Endothelial cell of umbilical vein (primary cell): ENCODE measurements at regions not wholly inside any gene's neighbourhood (a gene's known extent, or its start where the extent isn't known, plus 50 kb on each side); places are given as distances from the start of the nearest gene placed in this dataset.

Experiments
- BruUV-seq: library from RNA; stranded (reverse); fragments of 400-500 nt; replicated peaks from 2 replicates; lab custom pipeline; 2021; lab: Mats Ljungman, UMichigan
- CTCF ChIA-PET: fragments of 300-600, 350-600 bp; sonication (Branson Sonifier 250); formaldehyde crosslinking; loops from one replicate; lab custom pipeline; 2021; ENCODE audit warnings: antibody characterized with exemption, inconsistent platforms; lab: Charles Lee
- POLR2A ChIA-PET: fragments of 300-600, 350-600 bp; sonication (Branson Sonifier 250); formaldehyde crosslinking; loops from one replicate; lab custom pipeline; 2021; ENCODE audit warnings: antibody characterized with exemption, inconsistent platforms; lab: Charles Lee
- DNase-seq: peaks from one replicate; pipeline ENCODE4 v3.0.0-alpha.2; 2011; ENCODE audit warnings: low read depth, low spot score
- FAIRE-seq: peaks from 2 replicates; lab custom pipeline; 2011; peaks lifted over from hg19 to GRCh38; lab: Jason Lieb, UNC
- H2AFZ ChIP-seq: 2 replicates; pipeline ENCODE4 v1.6.0; 2012; ENCODE audit warnings: low read depth, low read length, control low read depth, inconsistent platforms
- H3K27ac ChIP-seq: 2 replicates; pipeline ENCODE4 v1.5.1; 2011; ENCODE audit warnings: low read depth, mild to moderate bottlenecking, control low read depth, low read length, moderate library complexity; ENCODE audit not compliant: insufficient read depth
- H3K27me3 ChIP-seq, 2 experiments: 2 replicates each; pipeline versions ENCODE4 v1.6.0 to v1.6.1; 2011; ENCODE audit warnings: low read length in 2 of 2, mixed read lengths in 1 of 2; ENCODE audit not compliant: control insufficient read depth in 2 of 2, insufficient read depth in 2 of 2
- H3K36me3 ChIP-seq, 2 experiments: 2 replicates in 1 of 2; 3 replicates in 1 of 2; pipeline ENCODE4 v1.5.1; 2011; ENCODE audit warnings: low read length in 2 of 2, mild to moderate bottlenecking in 1 of 2, moderate library complexity in 1 of 2; ENCODE audit not compliant: control insufficient read depth in 2 of 2, insufficient read depth in 2 of 2; ENCODE audit errors: extremely low read depth in 1 of 2
- H3K4me1 ChIP-seq: 3 replicates; pipeline ENCODE4 v1.5.1; 2011; ENCODE audit warnings: mild to moderate bottlenecking, low read length; ENCODE audit not compliant: control insufficient read depth, insufficient read depth; ENCODE audit errors: extremely low read depth
- H3K4me2 ChIP-seq: 2 replicates; pipeline ENCODE4 v1.6.1; 2011; ENCODE audit warnings: low read length, control low read depth, mixed read lengths; ENCODE audit not compliant: insufficient read depth
- H3K4me3 ChIP-seq, 3 experiments: fragments of 200-600 bp in 1 of 3; sonication (generic), shearing (Covaris generic) in 1 of 3; replicated peaks in 1 of 3; 2 replicates each; pipeline ENCODE4 v1.5.1; 2011 to 2016; ENCODE audit warnings: control low read depth in 3 of 3, low read length in 3 of 3, mild to moderate bottlenecking in 2 of 3, inconsistent platforms in 1 of 3, low read depth in 1 of 3, moderate library complexity in 1 of 3; ENCODE audit not compliant: insufficient read depth in 1 of 3
- H3K79me2 ChIP-seq: 2 replicates; pipeline ENCODE4 v1.6.0; 2012; ENCODE audit warnings: low read length, inconsistent platforms; ENCODE audit not compliant: control insufficient read depth, insufficient read depth
- H3K9ac ChIP-seq: replicated peaks from 2 replicates; pipeline ENCODE3; 2011; ENCODE audit warnings: low read length, control low read depth; ENCODE audit not compliant: insufficient read depth; ENCODE audit errors: extremely low read depth
- H3K9me1 ChIP-seq: replicated peaks from 3 replicates; pipeline ENCODE4 v1.6.0; 2011; ENCODE audit warnings: mild to moderate bottlenecking, low read length; ENCODE audit not compliant: control insufficient read depth, insufficient read depth; ENCODE audit errors: extremely low read depth
- H3K9me3 ChIP-seq: replicated peaks from 2 replicates; pipeline ENCODE4 v1.5.1; 2012; ENCODE audit warnings: low read length, inconsistent platforms; ENCODE audit not compliant: control insufficient read depth, insufficient read depth
- H4K20me1 ChIP-seq: replicated peaks from 2 replicates; pipeline ENCODE3; 2011; ENCODE audit warnings: mild to moderate bottlenecking, low read length; ENCODE audit not compliant: control insufficient read depth, insufficient read depth; ENCODE audit errors: extremely low read depth
- EZH2 ChIP-seq: IDR thresholded peaks from 2 replicates; pipeline ENCODE4 v1.6.1; 2012; ENCODE audit warnings: borderline replicate concordance, low read depth, mild to moderate bottlenecking, moderate library complexity, low read length, inconsistent platforms; ENCODE audit not compliant: severe bottlenecking
- FOS ChIP-seq: IDR thresholded peaks from 2 replicates; pipeline ENCODE4 v1.6.1; 2011; ENCODE audit warnings: mild to moderate bottlenecking, low read length, moderate library complexity, borderline replicate concordance; ENCODE audit not compliant: insufficient read depth
- GATA2 ChIP-seq: IDR thresholded peaks from 2 replicates; pipeline ENCODE4 v1.7.0; 2011; ENCODE audit warnings: low read depth, mild to moderate bottlenecking, moderate library complexity, mixed read lengths, low read length; ENCODE audit not compliant: insufficient read length, insufficient read depth
- JUN ChIP-seq: IDR thresholded peaks from 2 replicates; pipeline ENCODE4 v1.6.1; 2011; ENCODE audit warnings: borderline replicate concordance, low read depth; ENCODE audit not compliant: insufficient read length, insufficient read depth
- MYC ChIP-seq: IDR thresholded peaks from one replicate; pipeline ENCODE4 v1.6.1; 2011; ENCODE audit warnings: mild to moderate bottlenecking, low read depth, low read length
- POLR2A ChIP-seq: IDR thresholded peaks from 2 replicates; pipeline ENCODE4 v1.6.1; 2012; ENCODE audit warnings: low read depth, mild to moderate bottlenecking, control low read depth, low read length
- POLR2AphosphoS5 ChIP-seq: IDR thresholded peaks from 2 replicates; pipeline ENCODE4 v1.6.1; 2012; ENCODE audit warnings: low read depth, mild to moderate bottlenecking, control low read depth, low read length, moderate library complexity; ENCODE audit not compliant: insufficient read depth
- dilution Hi-C: fragments of 300-500 bp; cut with MboI; formaldehyde crosslinking; loops from one replicate; pipeline ENCODE4 v1.15.0; 2019; ENCODE audit warnings: low sequenced_read_pairs; ENCODE audit not compliant: extremely low pct_ligation_motif_present
- intact Hi-C: fragments of 100-400 bp; cut with micrococcal nuclease; formaldehyde crosslinking; loops from one replicate; pipeline ENCODE4 v1.10.0; 2022
- TF ChIP-seq, protein P1 (sequence below): IDR thresholded peaks from 2 replicates; pipeline ENCODE4 v1.6.1; 2011; ENCODE audit not compliant: insufficient read depth, insufficient read length
- TF ChIP-seq, protein P2 (sequence below), 2 donors: IDR thresholded peaks; 1 replicate in 1 of 2; 2 replicates in 1 of 2; pipeline ENCODE4 v1.5.1; 2011; ENCODE audit warnings: low read length in 2 of 2, mild to moderate bottlenecking in 2 of 2, moderate library complexity in 2 of 2, control low read depth in 1 of 2, inconsistent platforms in 1 of 2, low read depth in 1 of 2; ENCODE audit not compliant: insufficient read depth in 1 of 2; ENCODE audit errors: extremely low read depth in 1 of 2

GRCh38 chr10:47062441-47063200 lies 151.4 kb downstream of the PTPN20 start:
- no peak for FAIRE-seq
- Histone ChIP-seq H3K79me2 (no peaks in the 10 kb centered on the region), H3K27ac (no peak overlapping the region), H3K9me3 (no peaks in the 10 kb centered on the region), H3K4me1 (no peaks in the 10 kb centered on the region), H3K4me3 (no peak overlapping the region), H3K4me2 (no peak overlapping the region), H3K27me3 (no peaks in the 10 kb centered on the region), H2AFZ (no peak overlapping the region), H3K9ac (no peak overlapping the region), H3K36me3 (no peaks in the 10 kb centered on the region), H4K20me1 (no peaks in the 10 kb centered on the region), H3K9me1 (no peaks in the 10 kb centered on the region)
- no peak for TF ChIP-seq FOS
- no peak for TF ChIP-seq JUN
- BruUV-seq, result no TSS peak
- DNase-seq, result no peak
- dilution Hi-C loops, result no loop called here
- POLR2A ChIA-PET, result no interaction called here
- intact Hi-C loops, result no loop called here
- CTCF ChIA-PET, result interaction anchor here (0.9 kb wide), 1 partner anchor 249 kb away, joined by 3 read pairs; no protein-coding TSS in a partner anchor

DNA sequence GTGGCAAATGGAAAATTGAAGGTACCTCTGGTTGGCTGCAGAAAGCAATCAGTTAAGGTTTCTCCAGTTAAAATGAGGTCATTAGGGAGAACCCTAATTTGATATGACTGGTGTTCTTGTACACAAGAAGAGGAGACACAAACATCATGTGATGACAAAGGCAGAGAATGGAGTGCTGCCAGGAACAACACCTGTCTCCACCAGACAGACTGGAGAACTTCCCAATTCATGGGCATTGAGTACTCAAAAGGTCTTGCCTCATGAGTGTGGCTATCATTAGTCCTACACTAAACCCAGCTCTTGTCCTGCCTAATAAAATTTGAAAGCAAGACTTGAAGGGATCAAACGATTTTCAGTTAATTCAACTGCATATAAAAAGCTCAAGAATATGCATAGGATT lies 152.6 kb downstream of the PTPN20 start:
- Histone ChIP-seq H3K4me2 (no peak overlapping the region), H3K79me2 (no peaks in the 10 kb centered on the region), H3K4me3 (no peak overlapping the region), H3K36me3 (no peaks in the 10 kb centered on the region), H4K20me1 (no peaks in the 10 kb centered on the region), H3K9me1 (no peaks in the 10 kb centered on the region), H3K27me3 (no peaks in the 10 kb centered on the region), H2AFZ (no peak overlapping the region), H3K27ac (no peak overlapping the region), H3K9ac (no peak overlapping the region), H3K9me3 (no peaks in the 10 kb centered on the region), H3K4me1 (no peaks in the 10 kb centered on the region)
- no TSS peak for BruUV-seq
- TF ChIP-seq POLR2AphosphoS5 (no peak), EZH2 (no peak), JUN (no peak), MYC (no peak), POLR2A (no peak), FOS (no peak), GATA2 (no peak)
- TF ChIP-seq, protein P1, sequence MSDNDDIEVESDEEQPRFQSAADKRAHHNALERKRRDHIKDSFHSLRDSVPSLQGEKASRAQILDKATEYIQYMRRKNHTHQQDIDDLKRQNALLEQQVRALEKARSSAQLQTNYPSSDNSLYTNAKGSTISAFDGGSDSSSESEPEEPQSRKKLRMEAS, result no peak
- TF ChIP-seq, protein P2, sequence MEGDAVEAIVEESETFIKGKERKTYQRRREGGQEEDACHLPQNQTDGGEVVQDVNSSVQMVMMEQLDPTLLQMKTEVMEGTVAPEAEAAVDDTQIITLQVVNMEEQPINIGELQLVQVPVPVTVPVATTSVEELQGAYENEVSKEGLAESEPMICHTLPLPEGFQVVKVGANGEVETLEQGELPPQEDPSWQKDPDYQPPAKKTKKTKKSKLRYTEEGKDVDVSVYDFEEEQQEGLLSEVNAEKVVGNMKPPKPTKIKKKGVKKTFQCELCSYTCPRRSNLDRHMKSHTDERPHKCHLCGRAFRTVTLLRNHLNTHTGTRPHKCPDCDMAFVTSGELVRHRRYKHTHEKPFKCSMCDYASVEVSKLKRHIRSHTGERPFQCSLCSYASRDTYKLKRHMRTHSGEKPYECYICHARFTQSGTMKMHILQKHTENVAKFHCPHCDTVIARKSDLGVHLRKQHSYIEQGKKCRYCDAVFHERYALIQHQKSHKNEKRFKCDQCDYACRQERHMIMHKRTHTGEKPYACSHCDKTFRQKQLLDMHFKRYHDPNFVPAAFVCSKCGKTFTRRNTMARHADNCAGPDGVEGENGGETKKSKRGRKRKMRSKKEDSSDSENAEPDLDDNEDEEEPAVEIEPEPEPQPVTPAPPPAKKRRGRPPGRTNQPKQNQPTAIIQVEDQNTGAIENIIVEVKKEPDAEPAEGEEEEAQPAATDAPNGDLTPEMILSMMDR (IDR thresholded peaks at IDR 0.05; ENCODE audit: extremely low read depth in 1 of 2, insufficient read depth in 1 of 2, low read depth in 1 of 2, low read length in 2 of 2), result no peak
- ChIA-PET POLR2A (no interaction called here), CTCF (no interaction called here)
- DNase-seq (no peak), FAIRE-seq (no peak)
- intact Hi-C loops, result no loop called here
- dilution Hi-C loops, result no loop called here
